ENCODE measurements at regions not wholly inside any gene's neighbourhood (a gene's known extent, or its start where the extent isn't known, plus 50 kb on each side); places are given as distances from the start of the nearest gene placed in this dataset.

DNA sequence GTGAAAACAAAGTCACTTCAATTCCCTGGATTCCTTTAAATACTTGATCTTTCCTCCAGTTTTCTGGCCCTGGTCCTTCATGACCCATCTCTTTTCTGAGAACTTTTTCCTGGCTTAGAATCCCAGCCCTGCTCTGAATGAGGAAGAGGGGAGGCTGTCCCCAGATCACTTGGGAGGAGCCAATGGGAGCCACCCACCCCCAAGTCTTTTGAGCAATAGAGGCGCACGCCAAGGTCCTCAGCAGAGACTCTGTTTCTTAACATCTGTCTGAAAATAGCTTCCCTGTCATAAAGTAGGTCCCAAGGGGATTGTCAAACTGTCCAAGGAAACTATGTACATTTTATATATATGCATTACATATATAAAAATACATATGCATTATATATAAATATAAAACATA is 126.8 kb downstream of the ADRA2A start:
- DNase-seq: no peak

- no peak for DNase-seq
Measured at GRCh38 chr10:111204838-111205237, 128.0 kb downstream of the ADRA2A start.

GRCh38 chr10:111206521-111206920 is 129.7 kb downstream of the ADRA2A start:
- no peak for DNase-seq

- DNase-seq: no peak
Measured at GRCh38 chr10:111207500-111207899, 130.7 kb downstream of the ADRA2A start.

DNA sequence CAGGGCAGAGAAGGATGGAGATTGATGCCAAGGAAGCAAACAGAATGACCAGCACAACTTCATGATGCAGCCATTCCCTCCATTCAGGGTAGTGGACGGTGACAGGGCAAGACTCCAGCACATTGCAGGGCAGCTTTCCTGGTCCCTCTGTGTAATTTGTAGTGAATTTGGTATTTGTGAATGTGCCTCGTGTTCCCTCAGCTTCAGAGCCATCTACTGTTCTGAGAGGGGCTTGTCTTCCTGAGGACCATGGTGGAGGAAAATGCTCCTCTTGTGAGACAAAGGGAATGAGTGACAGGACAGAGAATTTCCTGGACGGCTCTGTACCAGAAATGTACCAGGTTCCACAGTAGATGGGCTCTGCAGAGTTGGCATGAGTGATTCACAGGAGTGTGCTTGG is 132.1 kb downstream of the ADRA2A start:
- DNase-seq: no peak

DNA sequence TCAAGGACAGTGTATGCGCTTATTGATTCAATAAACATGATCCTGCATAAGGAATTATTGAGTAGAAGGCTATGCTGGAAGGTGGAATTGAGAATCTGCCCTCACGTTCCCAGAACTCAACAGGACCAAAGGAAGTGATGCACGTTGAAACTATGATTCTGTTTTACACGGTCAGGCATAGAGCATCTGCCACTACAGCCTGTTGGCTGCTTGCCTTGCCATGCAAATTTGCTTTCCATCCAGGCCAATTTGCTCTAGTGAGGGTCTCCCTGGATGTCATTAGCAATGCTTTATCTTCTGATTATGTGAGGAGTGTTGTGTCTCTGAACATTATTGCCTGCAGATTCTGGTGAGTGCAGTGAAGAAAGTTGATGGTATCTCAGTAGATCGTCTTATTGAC is 132.9 kb downstream of the ADRA2A start:
- peak; percentile 65 for DNase-seq

DNA sequence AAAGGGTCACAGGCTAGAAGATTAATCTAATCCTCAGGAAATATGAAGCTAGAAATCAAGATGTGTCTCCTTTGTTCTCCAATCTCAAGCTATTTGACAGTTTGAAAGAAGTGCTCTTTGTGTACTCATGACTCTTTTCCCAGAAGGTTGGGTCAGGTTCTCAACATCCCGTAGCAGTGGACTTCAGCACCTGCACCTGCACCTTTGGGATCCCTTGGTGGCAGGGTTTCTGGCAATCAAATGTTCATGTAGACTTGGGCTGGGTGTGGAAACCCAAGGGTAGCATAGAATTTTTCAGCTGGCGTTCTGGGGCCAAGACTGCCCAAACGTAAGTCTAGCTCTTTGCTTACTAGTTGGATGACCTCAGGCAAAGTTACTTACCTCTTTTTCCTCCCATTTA is 134.4 kb downstream of the ADRA2A start:
- DNase-seq: no peak

- peak; percentile 86 for DNase-seq
Measured at GRCh38 chr10:111211706-111212105, 134.9 kb downstream of the ADRA2A start.

- DNase-seq: no peak
Measured at GRCh38 chr10:111221682-111222480, 145.1 kb downstream of the ADRA2A start.

DNA sequence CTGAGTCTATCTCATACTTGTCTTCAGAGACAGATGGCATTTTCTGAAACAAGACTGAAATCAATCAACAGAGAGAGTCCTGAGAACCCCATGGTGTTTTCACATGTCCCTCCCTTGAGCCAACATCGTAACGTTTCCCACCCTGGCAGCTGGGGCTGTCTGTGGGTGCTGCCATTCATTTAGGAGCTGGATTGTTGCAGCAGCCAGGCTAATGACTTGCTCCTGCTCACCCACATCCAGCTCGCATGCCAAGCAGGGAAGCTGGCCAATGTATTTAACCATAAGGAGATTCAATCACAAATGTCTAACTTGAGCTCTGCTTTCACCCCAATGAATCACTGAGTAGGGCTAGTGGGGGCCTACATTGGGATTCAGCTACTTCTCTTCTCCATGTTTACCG is 146.1 kb downstream of the ADRA2A start:
- no peak for DNase-seq

- DNase-seq: no peak
Measured at GRCh38 chr10:111231779-111232178, 154.9 kb downstream of the ADRA2A start.

DNA sequence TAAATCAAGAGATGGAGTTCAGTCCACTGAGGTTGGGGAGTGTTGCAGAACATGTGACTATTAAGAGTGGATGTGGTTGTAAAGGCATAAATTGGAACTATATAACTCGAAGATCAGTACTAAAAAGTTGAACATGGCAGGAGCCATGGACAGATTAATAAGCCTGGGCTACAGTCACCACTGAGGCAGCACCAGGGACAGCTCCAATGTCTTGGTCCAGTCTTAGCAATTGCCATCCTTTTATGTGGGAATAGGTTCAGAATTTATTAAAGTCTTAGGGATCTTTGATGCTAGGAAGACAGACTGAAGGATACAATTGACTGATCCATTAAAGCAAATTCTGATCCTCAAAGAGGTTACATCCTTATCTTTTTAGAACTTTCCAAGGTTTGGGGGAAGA is 156.6 kb downstream of the ADRA2A start:
- peak; percentile 20 for DNase-seq

DNA sequence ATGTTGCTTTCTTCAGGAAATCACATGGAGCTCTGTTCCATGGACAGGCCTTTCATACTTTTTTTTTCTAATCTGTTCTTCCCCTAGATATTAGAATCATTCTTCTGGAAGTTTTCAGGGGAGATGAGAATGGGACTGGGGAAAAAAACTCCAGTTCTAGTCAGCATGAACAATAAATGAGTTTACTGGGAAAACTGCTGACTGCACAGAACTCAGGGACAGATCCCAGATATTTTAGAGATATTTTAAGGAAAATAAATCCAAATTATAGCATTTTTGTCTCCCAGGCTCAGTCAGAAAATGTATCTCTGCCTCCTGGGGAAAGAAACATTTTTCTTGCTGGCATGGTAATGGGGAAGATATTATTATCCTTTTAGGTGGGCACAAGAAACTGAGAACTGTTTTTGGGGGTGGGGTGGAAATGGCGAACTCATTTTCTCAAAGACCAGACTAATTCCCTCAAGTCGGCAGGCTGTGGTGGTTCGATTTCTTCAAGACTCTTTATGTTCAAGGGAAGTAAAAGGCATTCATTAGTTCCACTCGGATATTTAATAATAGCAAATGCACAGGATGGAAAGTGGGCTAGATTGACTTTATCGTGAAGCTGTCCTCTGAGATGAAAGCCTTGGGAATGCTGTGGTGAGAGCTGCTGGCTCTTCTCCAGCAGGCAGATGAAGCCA is 157.5 kb downstream of the ADRA2A start:
- DNase-seq: no peak

GRCh38 chr10:111234914-111235302 is 158.1 kb downstream of the ADRA2A start:
- DNase-seq: no peak

DNA sequence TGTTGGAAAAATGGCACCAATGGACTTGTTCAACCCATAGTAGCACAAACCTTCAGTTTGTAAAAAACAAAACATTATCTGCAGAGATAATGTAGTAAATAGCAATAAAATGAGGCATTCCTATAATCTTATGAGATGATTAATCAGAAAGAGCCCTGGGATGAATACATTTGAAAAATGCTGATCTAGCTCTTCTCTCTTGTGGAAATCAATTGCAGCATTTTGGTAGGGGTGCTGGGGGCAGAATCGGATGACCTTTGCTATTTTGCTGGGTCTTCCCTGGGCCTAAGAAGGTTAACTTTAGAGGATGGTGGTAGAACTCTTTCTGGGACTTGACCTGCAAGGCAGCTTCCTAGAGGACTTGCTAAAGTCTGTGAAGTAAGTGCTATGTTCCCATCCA is 163.5 kb downstream of the ADRA2A start:
- DNase-seq: no peak

DNA sequence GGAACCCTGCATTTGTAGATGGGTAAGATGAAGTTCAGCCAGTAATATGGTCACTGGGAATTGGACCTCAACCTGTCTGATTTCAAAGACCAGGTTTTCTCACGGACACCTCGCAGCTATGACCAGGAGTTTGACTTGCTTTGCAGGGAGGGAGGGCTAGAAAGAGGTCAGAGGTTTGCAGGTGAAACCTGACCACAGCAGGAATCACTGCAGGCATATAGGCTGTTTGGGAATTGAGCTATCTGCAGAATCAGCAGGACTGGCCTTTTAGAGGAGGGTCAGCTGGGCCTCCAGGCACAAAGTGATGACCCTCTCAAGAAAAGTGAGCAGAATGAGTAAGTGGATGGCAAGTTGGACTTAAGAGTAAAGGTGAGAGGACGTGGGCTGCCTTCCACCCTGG is 166.3 kb downstream of the ADRA2A start:
- DNase-seq: no peak

DNA sequence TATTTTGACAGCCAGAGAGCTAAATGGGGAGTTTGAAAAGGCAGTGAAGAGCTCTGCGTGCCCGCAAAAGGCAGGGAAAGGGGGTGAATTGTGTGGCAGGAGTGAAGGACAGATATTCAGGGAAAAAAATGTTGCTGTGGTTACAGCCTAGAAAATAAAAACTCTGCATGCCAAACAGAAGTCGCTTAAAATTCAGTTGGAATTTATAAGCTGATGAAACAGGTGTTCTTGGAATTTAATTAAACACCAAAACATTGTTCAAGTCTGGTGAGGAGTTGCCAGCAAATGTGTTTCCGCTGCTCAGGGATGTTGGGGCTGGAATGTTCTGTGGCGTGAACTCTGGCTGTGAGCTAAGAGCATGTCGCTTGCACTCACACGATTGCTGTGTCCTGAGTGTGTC is 169.3 kb downstream of the ADRA2A start:
- DNase-seq: no peak

GRCh38 chr10:111246814-111247452 is 170.1 kb downstream of the ADRA2A start:
- no peak for DNase-seq

DNA sequence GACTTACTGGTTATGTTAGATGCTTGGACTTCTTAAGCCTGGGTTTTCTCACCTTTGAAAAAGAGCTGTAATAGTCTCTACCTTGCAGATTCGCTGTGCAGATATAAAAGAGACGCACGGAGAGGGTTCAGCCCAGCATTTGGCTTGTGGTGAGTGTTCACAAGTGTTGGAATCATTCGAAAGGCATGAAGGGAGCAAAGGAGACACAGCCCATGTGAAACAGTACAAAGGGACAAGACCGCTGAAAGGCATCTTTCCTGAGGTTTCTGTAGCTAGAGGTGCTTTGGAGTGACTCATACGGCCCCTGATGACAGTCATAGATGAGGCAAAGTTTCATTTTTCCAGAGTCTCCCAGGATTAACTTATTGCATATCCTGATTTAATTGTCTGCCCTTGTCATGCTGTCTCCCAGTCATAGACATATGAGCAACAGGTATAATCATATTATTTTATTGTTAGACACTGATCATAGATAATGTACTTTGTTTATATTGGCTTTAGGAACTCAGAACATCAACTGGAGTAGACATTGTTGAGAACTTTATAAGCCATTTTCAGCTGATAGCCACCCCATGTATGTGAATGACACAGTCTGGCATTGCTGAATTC is 171.1 kb downstream of the ADRA2A start:
- DNase-seq: peak; percentile 61

DNA sequence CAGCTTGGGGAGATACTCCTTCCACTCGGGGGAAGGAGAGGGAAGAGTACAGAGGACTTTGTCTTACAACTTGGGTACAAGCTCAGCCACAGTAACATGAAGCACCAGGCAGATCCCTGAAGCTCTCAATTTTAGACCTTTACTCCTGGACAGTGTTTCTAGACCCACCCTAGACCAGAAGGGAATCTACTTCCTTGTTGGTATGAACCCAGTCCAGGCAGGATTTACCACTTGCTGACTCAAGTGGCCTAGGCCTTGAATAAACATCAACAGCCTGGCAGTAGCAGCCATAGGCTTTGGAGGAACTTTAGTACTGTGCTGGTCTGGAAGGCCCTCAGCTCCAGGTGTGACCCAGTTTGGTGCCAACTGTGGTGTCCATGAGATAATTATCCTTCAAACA is 173.1 kb downstream of the ADRA2A start:
- DNase-seq: no peak

GRCh38 chr10:111261081-111261615 is 184.3 kb downstream of the ADRA2A start:
- DNase-seq: peak; percentile 67

DNA sequence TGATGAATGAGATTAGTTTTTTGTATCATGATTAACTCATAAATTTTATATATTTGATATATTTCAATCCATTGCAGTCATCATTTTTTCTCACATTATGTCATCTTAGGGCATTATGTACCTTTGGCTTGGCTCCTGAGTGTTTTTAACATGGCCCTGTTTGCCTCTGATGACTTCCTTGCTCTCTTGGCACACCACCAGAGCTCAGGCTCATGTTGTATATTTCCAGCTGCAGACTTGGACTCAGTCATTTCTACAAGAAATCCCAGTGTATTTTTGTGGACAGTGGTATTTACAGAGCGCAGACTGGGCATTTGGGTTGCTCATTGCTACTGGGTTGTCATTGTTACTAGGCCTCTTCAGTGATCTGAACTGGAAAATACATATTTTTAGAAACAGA is 188.5 kb downstream of the ADRA2A start:
- no peak for DNase-seq

DNA sequence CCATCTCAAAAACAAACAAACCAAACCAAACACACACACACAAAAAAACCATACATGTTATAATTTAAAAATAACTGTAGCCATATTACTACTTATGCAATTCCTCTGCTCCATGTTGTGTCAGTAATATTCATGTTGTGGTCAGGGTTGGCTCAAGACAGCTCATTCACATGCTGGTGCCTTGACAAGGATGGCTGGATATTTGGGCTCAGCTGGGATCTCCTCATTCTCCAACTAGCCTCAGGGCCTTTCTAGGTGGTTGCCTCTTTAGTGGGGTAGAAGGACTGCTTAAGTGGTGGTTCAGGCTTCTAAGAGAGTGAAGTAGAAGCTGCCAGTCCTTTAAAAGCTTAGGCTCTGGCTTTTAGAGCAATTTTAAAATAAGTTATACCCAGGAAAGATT is 189.3 kb downstream of the ADRA2A start:
- no peak for DNase-seq
